ENCODE measurements at regions not wholly inside any gene's neighbourhood (a gene's known extent, or its start where the extent isn't known, plus 50 kb on each side); places are given as distances from the start of the nearest gene placed in this dataset.

DNA sequence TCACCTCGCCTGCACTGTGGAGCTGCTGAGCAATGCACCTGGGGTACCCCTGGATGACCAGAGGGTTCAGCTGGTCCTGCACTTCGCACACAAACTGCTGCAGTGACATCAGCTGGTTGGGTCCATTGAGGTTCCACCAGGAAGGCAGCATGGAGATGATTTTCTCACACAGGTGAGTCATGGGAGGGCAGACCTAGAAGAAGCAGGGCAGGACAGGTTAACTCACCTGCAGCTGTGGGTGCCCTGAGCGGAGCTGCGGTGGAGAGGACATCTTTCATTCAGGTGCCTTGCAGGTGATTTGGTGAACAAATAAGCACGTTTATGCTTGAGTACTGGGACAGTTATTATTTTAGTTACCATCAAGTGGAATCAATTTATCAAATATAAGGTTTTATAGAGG lies 73.6 kb downstream of the CTSL start:
- Mint-ChIP-seq H3K4me3 (ENCODE audit: unreplicated experiment) (no peak overlapping the region), H3K36me3 (ENCODE audit: low read depth) (no peaks in the 10 kb centered on the region), H3K27ac (ENCODE audit: unreplicated experiment) (no peak overlapping the region), H3K4me1 (ENCODE audit: low read depth) (no peaks in the 10 kb centered on the region), H3K9me3 (ENCODE audit: low read depth) (no peaks in the 10 kb centered on the region), H3K27me3 (ENCODE audit: low read depth) (peaks cover 28% of the 10 kb centered on the region)
- TF ChIP-seq, protein P1, sequence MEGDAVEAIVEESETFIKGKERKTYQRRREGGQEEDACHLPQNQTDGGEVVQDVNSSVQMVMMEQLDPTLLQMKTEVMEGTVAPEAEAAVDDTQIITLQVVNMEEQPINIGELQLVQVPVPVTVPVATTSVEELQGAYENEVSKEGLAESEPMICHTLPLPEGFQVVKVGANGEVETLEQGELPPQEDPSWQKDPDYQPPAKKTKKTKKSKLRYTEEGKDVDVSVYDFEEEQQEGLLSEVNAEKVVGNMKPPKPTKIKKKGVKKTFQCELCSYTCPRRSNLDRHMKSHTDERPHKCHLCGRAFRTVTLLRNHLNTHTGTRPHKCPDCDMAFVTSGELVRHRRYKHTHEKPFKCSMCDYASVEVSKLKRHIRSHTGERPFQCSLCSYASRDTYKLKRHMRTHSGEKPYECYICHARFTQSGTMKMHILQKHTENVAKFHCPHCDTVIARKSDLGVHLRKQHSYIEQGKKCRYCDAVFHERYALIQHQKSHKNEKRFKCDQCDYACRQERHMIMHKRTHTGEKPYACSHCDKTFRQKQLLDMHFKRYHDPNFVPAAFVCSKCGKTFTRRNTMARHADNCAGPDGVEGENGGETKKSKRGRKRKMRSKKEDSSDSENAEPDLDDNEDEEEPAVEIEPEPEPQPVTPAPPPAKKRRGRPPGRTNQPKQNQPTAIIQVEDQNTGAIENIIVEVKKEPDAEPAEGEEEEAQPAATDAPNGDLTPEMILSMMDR (IDR thresholded peaks at IDR 0.05): no peak
- no peak for DNase-seq (ENCODE audit: low spot score)

DNA sequence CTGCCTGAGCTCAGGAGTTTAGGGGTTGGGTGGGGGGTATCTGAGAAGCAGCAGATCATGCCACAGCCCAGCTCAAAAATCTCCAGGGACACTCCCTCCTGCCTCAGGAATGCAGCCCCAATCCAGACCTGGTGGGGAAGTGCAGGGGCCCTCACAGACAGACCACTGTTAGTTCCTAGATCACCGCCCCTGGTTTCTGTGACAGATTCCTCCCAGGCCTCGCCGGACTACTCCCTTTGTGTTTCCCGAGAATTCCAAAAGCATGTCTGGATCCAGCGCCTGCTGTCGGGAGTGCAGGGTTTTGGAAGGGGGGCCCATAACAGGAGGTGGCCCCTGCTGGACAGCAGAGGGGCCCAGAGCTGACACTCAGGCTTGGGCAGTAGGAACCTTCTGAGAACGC lies 74.5 kb downstream of the CTSL start:
- Mint-ChIP-seq H3K4me1 (ENCODE audit: low read depth) (no peaks in the 10 kb centered on the region), H3K27ac (ENCODE audit: unreplicated experiment) (no peak overlapping the region), H3K4me3 (ENCODE audit: unreplicated experiment) (no peak overlapping the region), H3K9me3 (ENCODE audit: low read depth) (no peaks in the 10 kb centered on the region), H3K27me3 (ENCODE audit: low read depth) (peaks cover 31% of the 10 kb centered on the region), H3K36me3 (ENCODE audit: low read depth) (no peaks in the 10 kb centered on the region)
- DNase-seq (ENCODE audit: low spot score): no peak
- TF ChIP-seq, protein P1 (IDR thresholded peaks at IDR 0.05): no peak

DNA sequence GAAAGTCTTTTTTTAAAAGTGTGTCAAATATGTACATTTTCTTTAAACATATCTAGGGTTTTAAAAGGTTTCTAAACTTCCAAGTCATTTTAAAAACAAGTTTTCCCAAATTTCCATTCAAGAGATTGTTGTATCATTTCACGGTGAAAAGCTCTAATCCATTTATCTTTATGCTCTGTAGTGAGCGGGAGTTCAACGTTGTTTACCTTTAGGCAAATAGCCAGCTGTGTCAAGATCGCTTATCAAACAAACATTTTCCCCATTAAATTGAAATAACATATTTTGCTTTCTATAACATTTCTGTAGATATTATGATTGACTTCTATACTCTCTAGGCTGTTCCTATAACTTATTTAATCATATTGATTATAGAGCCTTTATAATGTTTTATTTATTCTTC lies 75.1 kb downstream of the CTSL start:
- no peak overlapping the region for H3K4me3 Mint-ChIP-seq (ENCODE audit: unreplicated experiment)

DNA sequence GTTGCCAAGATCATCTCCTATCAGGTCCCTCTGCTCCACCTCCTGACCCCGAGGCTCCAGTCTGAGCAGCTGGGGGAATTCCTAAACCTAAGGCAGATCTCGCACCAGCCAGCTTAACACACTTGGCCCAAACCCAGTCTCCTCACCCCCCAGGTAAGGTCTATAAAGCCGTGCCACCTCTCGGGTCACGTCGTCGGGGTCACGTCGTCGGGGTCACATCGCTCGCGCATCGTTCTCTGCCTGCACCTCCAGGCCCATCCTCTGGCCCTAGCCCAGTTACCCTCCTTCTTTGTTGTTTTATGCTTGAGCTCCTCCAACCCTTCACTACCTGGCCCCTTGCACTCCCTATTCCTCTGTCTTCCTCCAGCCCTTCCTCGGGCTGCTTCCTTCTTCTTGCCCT lies 77.2 kb downstream of the CTSL start:
- H3K9me3 Mint-ChIP-seq (ENCODE audit: low read depth): no peaks in the 10 kb centered on the region
- H3K4me3 Mint-ChIP-seq (ENCODE audit: unreplicated experiment): no peak overlapping the region
- no peak overlapping the region for H3K27ac Mint-ChIP-seq (ENCODE audit: unreplicated experiment)
- TF ChIP-seq, protein P1 (IDR thresholded peaks at IDR 0.05): no peak
- H3K36me3 Mint-ChIP-seq (ENCODE audit: low read depth): no peaks in the 10 kb centered on the region
- H3K4me1 Mint-ChIP-seq (ENCODE audit: low read depth): no peaks in the 10 kb centered on the region
- H3K27me3 Mint-ChIP-seq (ENCODE audit: low read depth): peaks cover 47% of the 10 kb centered on the region
- DNase-seq (ENCODE audit: low spot score): no peak

More for the DNA sequence above, 75.1 kb downstream of the CTSL start:
- TF ChIP-seq, protein P1 (IDR thresholded peaks at IDR 0.05): no peak
- H3K27me3 Mint-ChIP-seq (ENCODE audit: low read depth): peaks cover 35% of the 10 kb centered on the region
- DNase-seq (ENCODE audit: low spot score): no peak
- H3K36me3 Mint-ChIP-seq (ENCODE audit: low read depth): no peaks in the 10 kb centered on the region
- no peaks in the 10 kb centered on the region for H3K4me1 Mint-ChIP-seq (ENCODE audit: low read depth)
- no peak overlapping the region for H3K27ac Mint-ChIP-seq (ENCODE audit: unreplicated experiment)
- H3K9me3 Mint-ChIP-seq (ENCODE audit: low read depth): no peaks in the 10 kb centered on the region

DNA sequence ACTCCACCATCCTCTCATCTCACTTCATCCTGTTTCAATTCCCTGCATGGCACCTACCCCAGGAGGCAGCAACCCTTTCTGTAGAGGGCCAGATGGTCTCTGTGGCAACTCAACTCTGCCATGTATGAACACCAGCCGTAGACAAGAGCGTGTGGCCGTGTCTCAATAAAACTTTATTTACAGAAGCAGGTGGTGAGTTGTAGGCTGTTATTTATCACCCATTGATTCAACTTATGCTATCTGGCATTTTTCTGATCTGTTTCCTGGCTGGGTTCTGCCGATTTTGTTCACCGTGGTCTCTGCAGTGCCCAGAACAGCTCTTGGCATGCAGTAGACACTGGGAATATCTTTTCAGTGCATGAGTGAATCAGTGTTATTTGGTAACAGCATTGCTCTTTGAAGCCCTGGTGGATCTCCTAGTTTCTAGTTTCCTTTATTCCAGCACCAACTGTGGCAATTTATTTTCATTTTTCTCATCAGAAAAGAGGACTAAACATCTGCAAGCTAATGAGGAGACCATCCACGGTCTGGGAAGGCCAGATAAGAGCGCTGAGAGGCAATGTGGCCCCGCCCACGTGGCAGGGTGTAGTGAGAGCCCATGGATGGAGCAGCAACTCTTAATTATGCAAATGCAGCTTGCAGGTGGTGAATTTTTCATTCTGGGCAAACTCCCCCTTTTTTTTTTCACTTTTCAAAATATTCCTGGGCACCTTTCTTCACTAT lies 77.9 kb downstream of the CTSL start:
- H3K9me3 Mint-ChIP-seq (ENCODE audit: low read depth): no peaks in the 10 kb centered on the region
- H3K4me3 Mint-ChIP-seq (ENCODE audit: unreplicated experiment): no peak overlapping the region
- H3K27ac Mint-ChIP-seq (ENCODE audit: unreplicated experiment): no peak overlapping the region
- peaks cover 47% of the 10 kb centered on the region for H3K27me3 Mint-ChIP-seq (ENCODE audit: low read depth)
- TF ChIP-seq, protein P1 (IDR thresholded peaks at IDR 0.05): no peak
- no peaks in the 10 kb centered on the region for H3K4me1 Mint-ChIP-seq (ENCODE audit: low read depth)
- H3K36me3 Mint-ChIP-seq (ENCODE audit: low read depth): no peaks in the 10 kb centered on the region
- DNase-seq (ENCODE audit: low spot score): no peak
